GM21786 (cell line): ENCODE measurements at regions not wholly inside any gene's neighbourhood (a gene's known extent, or its start where the extent isn't known, plus 50 kb on each side); places are given as distances from the start of the nearest gene placed in this dataset.
A peak's percentile ranks its signal among the peaks of the same experiment; 100 is the strongest.

ENCODE experiments used
- ATAC-seq: cut with Tn5 transposase; IDR thresholded peaks from one replicate; pipeline ENCODE4 v1.9.1; 2021; ENCODE audit not compliant: unreplicated experiment

- no peak for ATAC-seq
These were observed 285.1 kb upstream of the ADAMTS16 start for GRCh38 chr5:4855036-4855435.

DNA sequence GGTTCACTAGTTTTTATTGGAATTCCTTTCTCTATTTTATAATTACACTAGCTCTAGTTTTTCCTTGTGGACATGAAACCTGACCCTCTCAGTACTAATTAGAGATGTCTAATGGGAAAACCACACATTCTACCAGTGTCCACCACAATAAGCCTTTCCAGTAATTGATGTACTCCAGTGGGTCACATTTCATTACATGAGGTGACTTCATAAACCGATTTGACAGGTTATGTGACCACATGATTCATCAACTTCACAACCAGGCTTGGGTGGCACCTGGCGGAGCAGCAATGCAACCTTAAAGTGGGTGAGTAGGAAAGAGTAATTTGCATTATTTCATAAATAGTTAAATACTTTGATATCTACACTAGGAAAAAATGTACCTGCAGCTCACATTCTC, 284.2 kb upstream of the ADAMTS16 start:
- no peak for ATAC-seq

DNA sequence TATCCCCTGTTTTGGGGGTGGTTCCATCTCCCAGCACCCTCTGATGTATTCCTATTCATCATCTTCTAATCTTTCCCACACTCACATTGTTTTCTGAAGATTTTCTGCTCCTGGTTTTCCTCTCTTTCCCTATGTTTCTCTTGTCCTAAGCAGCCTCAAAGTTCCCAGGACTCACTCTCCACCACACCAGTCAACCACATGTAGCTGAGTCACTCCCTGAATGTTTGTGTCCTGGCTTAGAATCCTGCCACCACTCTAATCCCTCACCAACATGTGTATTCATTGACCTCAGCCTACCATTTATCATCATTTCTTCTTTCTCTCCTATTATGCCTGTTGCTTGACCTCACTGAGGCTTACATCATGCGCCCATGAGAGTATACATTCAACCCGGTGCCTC, 282.4 kb upstream of the ADAMTS16 start:
- no peak for ATAC-seq

GRCh38 chr5:4859500-4860235, 280.5 kb upstream of the ADAMTS16 start:
- ATAC-seq: no peak

GRCh38 chr5:4860631-4861030, 279.5 kb upstream of the ADAMTS16 start:
- ATAC-seq: no peak

DNA sequence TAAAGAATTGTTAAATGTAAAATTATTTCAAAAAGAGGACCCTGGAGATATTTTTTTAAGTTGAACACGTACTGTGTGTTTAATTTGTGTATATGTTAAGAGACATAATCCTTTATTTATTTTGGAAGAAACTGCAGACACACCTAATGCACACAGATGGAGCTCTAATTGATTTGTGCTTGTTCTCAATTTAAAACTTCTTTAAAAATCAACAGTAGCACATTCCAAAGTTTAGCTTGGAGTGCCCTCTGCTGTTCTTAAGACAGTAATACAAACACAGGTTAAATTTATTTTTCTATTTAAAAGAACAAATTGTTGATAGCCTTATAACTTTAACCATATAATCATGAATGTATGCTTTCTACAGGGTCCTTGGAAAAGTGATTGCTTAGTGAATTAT, 277.6 kb upstream of the ADAMTS16 start:
- ATAC-seq: no peak

DNA sequence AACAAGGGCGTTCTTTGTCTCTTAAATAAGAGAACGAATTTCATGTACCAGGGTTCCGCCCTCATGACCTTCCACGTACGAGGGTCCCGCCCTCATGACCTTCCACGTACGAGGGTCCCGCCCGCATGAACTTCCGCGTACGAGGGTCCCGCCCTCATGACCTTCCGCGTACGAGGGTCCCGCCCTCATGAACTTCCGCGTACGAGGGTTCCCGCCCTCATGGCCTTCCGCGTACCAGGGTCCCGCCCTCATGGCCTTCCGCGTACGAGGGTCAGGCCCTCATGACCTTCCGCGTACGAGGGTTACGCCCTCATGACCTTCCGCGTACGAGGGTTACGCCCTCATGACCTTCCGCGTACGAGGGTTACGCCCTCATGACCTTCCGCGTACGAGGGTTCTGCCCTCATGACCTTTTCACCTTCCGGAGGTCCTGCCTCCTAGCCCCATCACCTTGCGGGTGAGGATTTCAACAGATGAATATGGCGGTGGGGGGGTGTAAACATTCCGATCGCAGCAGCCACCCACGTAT, 273.9 kb upstream of the ADAMTS16 start:
- ATAC-seq: no peak

- no peak for ATAC-seq
These were observed 273.3 kb upstream of the ADAMTS16 start for GRCh38 chr5:4866817-4867216.

- ATAC-seq: peak; percentile 61
These were observed 271.9 kb upstream of the ADAMTS16 start for GRCh38 chr5:4868140-4868735.

- no peak for ATAC-seq
These were observed 266.5 kb upstream of the ADAMTS16 start for GRCh38 chr5:4873652-4874051.

- ATAC-seq: no peak
These were observed 266.0 kb upstream of the ADAMTS16 start for GRCh38 chr5:4874097-4874496.

GRCh38 chr5:4875942-4876341, 264.2 kb upstream of the ADAMTS16 start:
- ATAC-seq: no peak

GRCh38 chr5:4876804-4877203, 263.3 kb upstream of the ADAMTS16 start:
- ATAC-seq: no peak

DNA sequence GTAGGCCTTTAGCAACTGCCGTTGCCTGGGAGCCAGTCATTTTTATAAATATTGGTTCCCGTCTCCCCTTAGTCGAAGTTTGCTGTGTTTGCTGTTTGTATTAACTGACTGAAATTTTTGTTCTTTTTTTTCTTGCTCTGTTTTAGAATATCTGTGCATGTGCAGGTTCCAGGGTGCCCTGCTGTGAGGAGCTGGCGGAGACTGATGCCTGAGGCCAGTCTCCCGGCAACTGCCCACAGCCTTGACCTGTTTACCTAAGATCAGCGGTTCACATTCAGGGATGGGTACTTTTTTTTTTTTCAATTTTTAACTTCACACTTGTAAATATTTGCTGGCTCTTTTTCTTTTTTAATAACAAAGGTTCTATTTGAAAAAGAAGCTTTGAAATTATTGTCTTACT, 262.6 kb upstream of the ADAMTS16 start:
- no peak for ATAC-seq

DNA sequence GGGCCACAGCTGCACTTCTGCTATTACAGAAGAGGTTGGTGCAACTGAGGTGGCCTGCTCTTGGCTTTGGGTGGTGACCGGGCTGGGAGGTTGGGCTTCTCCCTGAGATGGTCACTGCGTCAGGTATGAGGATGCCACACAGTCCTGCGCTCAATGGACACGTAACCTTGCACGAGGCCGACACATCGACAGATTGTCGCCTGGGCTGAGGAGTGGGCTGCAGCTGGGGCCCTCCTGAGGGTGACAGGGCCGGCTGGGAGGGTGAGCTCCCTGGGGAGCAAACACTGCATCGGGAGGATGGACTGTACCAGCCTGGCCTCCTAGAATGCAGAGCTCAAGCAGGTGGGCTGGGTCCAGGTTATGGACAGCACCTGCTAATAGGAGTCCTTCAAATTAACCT, 261.1 kb upstream of the ADAMTS16 start:
- no peak for ATAC-seq

DNA sequence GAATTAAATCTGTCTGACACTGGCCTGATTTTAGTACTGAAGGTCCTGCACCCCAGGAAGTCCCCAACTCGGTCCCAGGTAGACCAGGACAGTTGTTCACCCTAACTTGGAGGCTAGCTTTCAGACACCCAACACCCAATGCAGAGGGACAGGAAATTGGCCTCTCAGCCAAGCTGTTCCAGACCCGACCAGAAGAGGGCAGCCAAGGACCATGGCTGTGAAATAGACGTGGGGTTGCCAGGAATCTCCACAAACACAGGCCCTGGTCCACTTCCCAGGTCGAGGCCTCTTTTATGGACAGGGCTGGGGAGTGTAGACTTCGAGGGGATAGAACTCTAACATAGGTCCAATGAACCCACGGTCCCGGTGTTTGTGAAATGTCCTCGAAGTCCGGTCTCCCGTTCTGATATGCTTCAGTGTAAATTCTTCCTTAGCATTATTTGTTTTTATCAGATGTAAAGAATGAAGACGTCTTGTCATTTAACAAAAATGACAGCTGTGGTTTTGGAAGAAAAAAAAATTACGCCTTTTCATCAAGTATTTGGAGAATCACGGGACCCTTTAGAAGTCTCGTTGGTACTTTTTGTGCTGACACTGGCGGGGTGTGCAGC, 260.3 kb upstream of the ADAMTS16 start:
- no peak for ATAC-seq

GRCh38 chr5:4880304-4880741, 259.8 kb upstream of the ADAMTS16 start:
- ATAC-seq: no peak

DNA sequence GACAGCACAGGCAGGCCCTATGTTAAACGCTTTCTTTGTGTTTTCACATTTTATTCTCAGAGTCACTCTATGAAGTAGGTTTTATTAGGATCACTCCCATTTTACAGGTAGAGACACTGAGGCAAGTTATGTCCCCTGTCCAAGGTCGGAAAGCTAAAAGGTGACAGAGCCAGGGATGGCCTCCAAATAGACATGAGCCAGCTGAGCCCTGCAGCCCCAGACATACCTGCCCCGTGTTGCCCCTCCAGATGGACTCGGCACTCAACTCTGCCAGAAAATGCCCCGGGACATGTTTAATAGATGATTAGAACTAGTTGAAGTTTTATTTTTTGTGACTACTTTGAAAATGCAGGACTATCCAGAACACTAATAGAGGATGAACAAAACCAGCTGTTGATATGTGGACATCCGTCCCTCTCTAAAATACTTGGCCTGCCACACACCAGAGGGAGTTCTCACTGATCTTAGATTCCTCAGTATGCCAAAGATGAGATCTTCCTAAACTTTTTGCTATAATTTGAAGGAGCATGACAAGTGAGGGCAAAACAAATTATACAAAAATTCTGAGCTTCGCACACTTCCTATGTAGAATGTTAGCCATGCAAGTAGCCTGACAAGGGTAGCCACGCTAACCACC, 258.6 kb upstream of the ADAMTS16 start:
- no peak for ATAC-seq

- ATAC-seq: no peak
These were observed 257.9 kb upstream of the ADAMTS16 start for GRCh38 chr5:4882186-4882585.

- ATAC-seq: no peak
These were observed 256.8 kb upstream of the ADAMTS16 start for GRCh38 chr5:4883360-4883759.

DNA sequence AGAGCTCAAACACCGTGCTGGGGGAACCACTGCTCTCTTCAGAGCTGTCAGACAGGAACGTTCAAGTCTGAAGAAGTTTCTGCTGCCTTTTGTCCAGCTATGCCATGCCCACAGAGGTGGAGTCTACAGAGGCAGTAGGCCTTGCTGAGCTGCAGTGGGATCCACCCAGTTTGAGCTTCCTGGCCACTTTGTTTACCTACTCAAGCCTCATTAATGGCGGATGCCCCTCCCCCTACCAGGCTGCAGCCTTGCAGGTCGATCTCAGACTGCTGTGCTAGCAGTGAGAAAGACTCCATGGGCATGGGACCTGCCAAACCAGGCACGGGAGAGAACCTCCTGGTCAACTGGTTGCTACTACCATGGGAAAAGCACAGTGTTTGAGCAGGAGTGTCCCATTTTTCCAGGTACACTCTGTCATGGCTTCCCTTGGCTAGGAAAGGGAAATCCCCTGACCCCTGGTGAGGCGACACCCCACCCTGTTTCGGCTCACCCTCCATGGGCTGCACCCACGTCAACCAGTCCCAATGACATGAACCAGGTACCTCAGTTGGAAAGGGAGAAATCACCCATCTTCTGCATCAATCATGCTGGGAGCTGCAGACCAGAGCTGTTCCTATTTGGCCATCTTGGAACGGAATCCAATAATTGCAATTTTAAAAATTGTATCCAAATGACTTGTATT, 246.9 kb upstream of the ADAMTS16 start:
- ATAC-seq: no peak
